ENCODE measurements at regions not wholly inside any gene's neighbourhood (a gene's known extent, or its start where the extent isn't known, plus 50 kb on each side); places are given as distances from the start of the nearest gene placed in this dataset.
A peak's percentile ranks its signal among the peaks of the same experiment; 100 is the strongest.

DNA sequence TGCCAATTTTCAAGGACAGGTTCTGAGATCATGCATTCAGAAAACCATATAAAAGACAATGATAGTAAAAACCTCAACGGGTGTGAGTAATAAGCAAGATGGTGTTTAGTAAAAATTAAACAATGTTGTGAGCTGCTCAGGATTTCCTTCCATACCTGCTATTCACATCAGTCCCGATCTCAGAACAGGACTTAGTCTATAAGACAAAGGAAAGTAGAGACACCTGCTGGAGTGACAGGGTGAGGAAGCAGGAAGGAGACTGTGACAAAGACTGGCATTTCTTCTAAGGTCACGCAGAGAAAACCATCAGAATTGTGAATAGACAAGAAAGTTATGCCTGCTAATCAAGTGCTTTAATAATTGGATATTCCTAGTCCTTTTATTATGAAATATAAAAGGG, 648.0 kb downstream of the DACH1 start:
- Mint-ChIP-seq H3K4me1 (no peaks in the 10 kb centered on the region), H3K27me3 (ENCODE audit: insufficient read depth) (no peaks in the 10 kb centered on the region), H3K27ac (no peak overlapping the region), H3K4me3 (no peak overlapping the region), H3K36me3 (ENCODE audit: low read depth) (no peaks in the 10 kb centered on the region), H3K9me3 (no peaks in the 10 kb centered on the region)
- Histone ChIP-seq H3K4me1 (ENCODE audit: control insufficient read depth, insufficient read depth, low read length) (no peaks in the 10 kb centered on the region), H3K4me3 (ENCODE audit: low read length) (no peak overlapping the region), H3K27ac (ENCODE audit: low read depth, low read length) (no peak overlapping the region), H3K9me3 (ENCODE audit: control insufficient read depth, low read length) (no peaks in the 10 kb centered on the region), H3K36me3 (ENCODE audit: control insufficient read depth, insufficient read depth, low read length) (no peaks in the 10 kb centered on the region), H3K27me3 (ENCODE audit: control insufficient read depth, insufficient read depth, low read length, poor library complexity, severe bottlenecking) (no peaks in the 10 kb centered on the region), H3K9ac (ENCODE audit: extremely low read depth, low read length, poor library complexity, severe bottlenecking) (no peak overlapping the region)
- peak; percentile 60 for DNase-seq
- TF ChIP-seq, protein P1, sequence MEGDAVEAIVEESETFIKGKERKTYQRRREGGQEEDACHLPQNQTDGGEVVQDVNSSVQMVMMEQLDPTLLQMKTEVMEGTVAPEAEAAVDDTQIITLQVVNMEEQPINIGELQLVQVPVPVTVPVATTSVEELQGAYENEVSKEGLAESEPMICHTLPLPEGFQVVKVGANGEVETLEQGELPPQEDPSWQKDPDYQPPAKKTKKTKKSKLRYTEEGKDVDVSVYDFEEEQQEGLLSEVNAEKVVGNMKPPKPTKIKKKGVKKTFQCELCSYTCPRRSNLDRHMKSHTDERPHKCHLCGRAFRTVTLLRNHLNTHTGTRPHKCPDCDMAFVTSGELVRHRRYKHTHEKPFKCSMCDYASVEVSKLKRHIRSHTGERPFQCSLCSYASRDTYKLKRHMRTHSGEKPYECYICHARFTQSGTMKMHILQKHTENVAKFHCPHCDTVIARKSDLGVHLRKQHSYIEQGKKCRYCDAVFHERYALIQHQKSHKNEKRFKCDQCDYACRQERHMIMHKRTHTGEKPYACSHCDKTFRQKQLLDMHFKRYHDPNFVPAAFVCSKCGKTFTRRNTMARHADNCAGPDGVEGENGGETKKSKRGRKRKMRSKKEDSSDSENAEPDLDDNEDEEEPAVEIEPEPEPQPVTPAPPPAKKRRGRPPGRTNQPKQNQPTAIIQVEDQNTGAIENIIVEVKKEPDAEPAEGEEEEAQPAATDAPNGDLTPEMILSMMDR (conservative IDR thresholded peaks at IDR 0.05) = peak; percentile 75
- WGBS, 2 experiments (ENCODE audit: insufficient coverage in 1 of 2, insufficient read length in 1 of 2) = 60 to 68% methylated on average over 2 of the region's 3 CpGs

DNA sequence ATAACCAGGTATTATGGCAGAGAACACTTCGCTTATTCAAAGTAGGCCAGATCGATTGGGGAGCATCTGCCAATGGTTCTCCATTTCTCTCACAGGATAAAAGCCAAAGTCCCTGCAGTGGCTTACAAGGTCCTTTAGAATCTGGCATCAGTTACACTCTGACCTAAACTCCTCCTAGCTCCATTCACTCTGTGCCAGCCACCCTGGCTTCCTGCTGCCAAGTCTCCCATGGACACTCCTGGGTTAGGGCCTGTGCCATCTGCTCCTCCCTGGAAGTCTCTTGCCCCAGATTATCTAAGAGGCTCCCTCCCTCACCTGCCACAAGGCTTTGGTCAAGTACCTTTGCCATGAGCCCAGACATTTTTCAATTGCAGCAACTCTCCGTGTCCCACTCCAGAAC, 649.2 kb downstream of the DACH1 start:
- DNase-seq = no peak
- Mint-ChIP-seq H3K27me3 (ENCODE audit: insufficient read depth) (no peaks in the 10 kb centered on the region), H3K4me3 (no peak overlapping the region), H3K4me1 (no peaks in the 10 kb centered on the region), H3K27ac (no peak overlapping the region), H3K36me3 (ENCODE audit: low read depth) (no peaks in the 10 kb centered on the region), H3K9me3 (no peaks in the 10 kb centered on the region)
- no peaks in the 10 kb centered on the region for H3K36me3 ChIP-seq (ENCODE audit: control insufficient read depth, insufficient read depth, low read length)
- no peaks in the 10 kb centered on the region for H3K4me1 ChIP-seq (ENCODE audit: control insufficient read depth, insufficient read depth, low read length)
- TF ChIP-seq, protein P1 (conservative IDR thresholded peaks at IDR 0.05) = no peak
- no peak overlapping the region for H3K27ac ChIP-seq (ENCODE audit: low read depth, low read length)
- H3K9me3 ChIP-seq (ENCODE audit: control insufficient read depth, low read length) = no peaks in the 10 kb centered on the region
- 89 to 100% methylated on average over 2 to 3 of the region's 3 CpGs for WGBS, 2 experiments (ENCODE audit: insufficient coverage in 1 of 2, insufficient read length in 1 of 2)
- no peaks in the 10 kb centered on the region for H3K27me3 ChIP-seq (ENCODE audit: control insufficient read depth, insufficient read depth, low read length, poor library complexity, severe bottlenecking)
- no peak overlapping the region for H3K4me3 ChIP-seq (ENCODE audit: low read length)
- H3K9ac ChIP-seq (ENCODE audit: extremely low read depth, low read length, poor library complexity, severe bottlenecking) = no peak overlapping the region

DNA sequence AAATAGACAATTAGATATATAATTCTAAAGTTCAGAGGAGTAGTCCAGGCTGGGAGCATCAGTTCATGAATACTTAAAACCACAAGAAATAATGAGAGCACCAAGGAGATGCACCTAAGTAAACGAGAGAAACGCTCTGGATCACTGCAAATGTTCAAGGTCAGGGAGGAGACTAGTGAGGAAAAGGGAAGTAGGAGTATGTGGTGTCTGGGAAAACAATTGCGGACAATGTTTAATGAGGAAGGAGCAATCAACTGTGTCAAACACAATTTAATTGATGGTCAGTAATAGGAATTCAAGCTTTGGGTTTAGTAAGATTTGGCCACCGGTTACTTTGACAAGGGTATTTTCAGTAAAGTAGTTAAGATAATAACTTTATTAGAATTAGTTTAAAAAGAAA, 652.2 kb downstream of the DACH1 start:
- H3K4me1 ChIP-seq (ENCODE audit: control insufficient read depth, insufficient read depth, low read length) = no peaks in the 10 kb centered on the region
- H3K27ac ChIP-seq (ENCODE audit: low read depth, low read length) = no peak overlapping the region
- H3K9ac ChIP-seq (ENCODE audit: extremely low read depth, low read length, poor library complexity, severe bottlenecking) = no peak overlapping the region
- H3K4me1 Mint-ChIP-seq = no peaks in the 10 kb centered on the region
- no peak overlapping the region for H3K27ac Mint-ChIP-seq
- no peaks in the 10 kb centered on the region for H3K27me3 Mint-ChIP-seq (ENCODE audit: insufficient read depth)
- no peaks in the 10 kb centered on the region for H3K9me3 Mint-ChIP-seq
- WGBS, 2 experiments (ENCODE audit: insufficient coverage in 1 of 2, insufficient read length in 1 of 2) = 95 to 96% methylated on average over 3 to 4 of the region's 4 CpGs
- H3K27me3 ChIP-seq (ENCODE audit: control insufficient read depth, insufficient read depth, low read length, poor library complexity, severe bottlenecking) = no peaks in the 10 kb centered on the region
- TF ChIP-seq, protein P1 (conservative IDR thresholded peaks at IDR 0.05) = no peak
- H3K36me3 ChIP-seq (ENCODE audit: control insufficient read depth, insufficient read depth, low read length) = no peaks in the 10 kb centered on the region
- no peak overlapping the region for H3K4me3 ChIP-seq (ENCODE audit: low read length)
- H3K36me3 Mint-ChIP-seq (ENCODE audit: low read depth) = no peaks in the 10 kb centered on the region
- H3K4me3 Mint-ChIP-seq = no peak overlapping the region
- no peaks in the 10 kb centered on the region for H3K9me3 ChIP-seq (ENCODE audit: control insufficient read depth, low read length)
- DNase-seq = no peak

All from endodermal cell (in vitro differentiated cells).